CD4-positive, alpha-beta T cell (primary cell): ENCODE measurements at regions not wholly inside any gene's neighbourhood (a gene's known extent, or its start where the extent isn't known, plus 50 kb on each side); places are given as distances from the start of the nearest gene placed in this dataset.

Source experiments
- ATAC-seq: fragments of 200-7000 bp; cut with Tn5 transposase; one replicate; pipeline ENCODE4 v1.10.0; 2022; ENCODE audit warnings: mild to moderate bottlenecking; ENCODE audit not compliant: poor library complexity
- CTCF ChIA-PET: fragments of 350-600 bp; sonication (Branson Sonifier 250); formaldehyde crosslinking; loops from one replicate; lab custom pipeline; 2021; ENCODE audit warnings: antibody characterized with exemption, inconsistent platforms; lab: Charles Lee
- POLR2A ChIA-PET: fragments of 350-600 bp; sonication (Branson Sonifier 250); formaldehyde crosslinking; loops from one replicate; lab custom pipeline; 2021; ENCODE audit warnings: antibody characterized with exemption, inconsistent platforms; lab: Charles Lee
- DNase-seq, 14 experiments: peaks; one replicate each; pipeline ENCODE4 v3.0.0-alpha.2; 2013 to 2020; ENCODE audit warnings: mixed read lengths in 2 of 14
- H3K27ac ChIP-seq, 2 donors: one replicate each; pipeline versions ENCODE4 v1.5.1 to v1.7.0; 2013; ENCODE audit warnings: low read length in 2 of 2, low read depth in 1 of 2, mild to moderate bottlenecking in 1 of 2
- H3K27me3 ChIP-seq, 2 experiments: 1 replicate in 1 of 2; 2 replicates in 1 of 2; pipeline versions ENCODE4 v1.6.1 to v1.7.0; 2013; ENCODE audit warnings: low read length in 2 of 2, control low read depth in 1 of 2, mild to moderate bottlenecking in 1 of 2, moderate library complexity in 1 of 2; ENCODE audit not compliant: insufficient read depth in 2 of 2, control insufficient read depth in 1 of 2
- H3K36me3 ChIP-seq: one replicate; pipeline ENCODE4 v1.6.1; 2013; ENCODE audit warnings: low read length, control low read depth; ENCODE audit not compliant: insufficient read depth
- H3K4me1 ChIP-seq: one replicate; pipeline ENCODE4 v1.6.1; 2013; ENCODE audit warnings: low read length, control low read depth; ENCODE audit not compliant: insufficient read depth
- H3K4me3 ChIP-seq: one replicate; pipeline ENCODE4 v1.5.1; 2013; ENCODE audit warnings: mild to moderate bottlenecking, low read length, moderate library complexity
- H3K9me3 ChIP-seq, 2 experiments: 1 replicate in 1 of 2; 2 replicates in 1 of 2; pipeline versions ENCODE4 v1.6.1 to v1.7.0; 2013; ENCODE audit warnings: low read length in 2 of 2, mild to moderate bottlenecking in 2 of 2, control low read depth in 1 of 2, moderate library complexity in 1 of 2; ENCODE audit not compliant: control insufficient read depth in 1 of 2, insufficient read depth in 1 of 2
- H3K27ac Mint-ChIP-seq: one replicate; pipeline ENCODE4 v1.8.0; 2020; ENCODE audit warnings: mixed read lengths
- H3K27me3 Mint-ChIP-seq: one replicate; pipeline ENCODE4 v1.8.0; 2021; ENCODE audit warnings: mixed read lengths
- H3K36me3 Mint-ChIP-seq: one replicate; pipeline ENCODE4 v1.8.0; 2021; ENCODE audit warnings: low read depth, mixed read lengths
- H3K4me1 Mint-ChIP-seq: one replicate; pipeline ENCODE4 v1.8.0; 2021; ENCODE audit warnings: low read depth, mixed read lengths
- H3K4me3 Mint-ChIP-seq: one replicate; pipeline ENCODE4 v1.8.0; 2020; ENCODE audit warnings: mild to moderate bottlenecking, mixed read lengths
- H3K9me3 Mint-ChIP-seq: one replicate; pipeline ENCODE4 v1.8.0; 2020; ENCODE audit warnings: mixed read lengths
- CTCF ChIP-seq: fragments of 200-600 bp; IDR thresholded peaks from one replicate; pipeline ENCODE4 v1.8.0; 2022; ENCODE audit warnings: antibody characterized with exemption, mild to moderate bottlenecking
- intact Hi-C, 2 experiments: fragments of 100-400 bp; cut with DNase I in 1 of 2; cut with micrococcal nuclease in 1 of 2; formaldehyde crosslinking; loops; one replicate each; pipeline versions ENCODE4 v1.15.1 to v1.9.0; 2023 to 2025; cut with DNase I, micrococcal nuclease

DNA sequence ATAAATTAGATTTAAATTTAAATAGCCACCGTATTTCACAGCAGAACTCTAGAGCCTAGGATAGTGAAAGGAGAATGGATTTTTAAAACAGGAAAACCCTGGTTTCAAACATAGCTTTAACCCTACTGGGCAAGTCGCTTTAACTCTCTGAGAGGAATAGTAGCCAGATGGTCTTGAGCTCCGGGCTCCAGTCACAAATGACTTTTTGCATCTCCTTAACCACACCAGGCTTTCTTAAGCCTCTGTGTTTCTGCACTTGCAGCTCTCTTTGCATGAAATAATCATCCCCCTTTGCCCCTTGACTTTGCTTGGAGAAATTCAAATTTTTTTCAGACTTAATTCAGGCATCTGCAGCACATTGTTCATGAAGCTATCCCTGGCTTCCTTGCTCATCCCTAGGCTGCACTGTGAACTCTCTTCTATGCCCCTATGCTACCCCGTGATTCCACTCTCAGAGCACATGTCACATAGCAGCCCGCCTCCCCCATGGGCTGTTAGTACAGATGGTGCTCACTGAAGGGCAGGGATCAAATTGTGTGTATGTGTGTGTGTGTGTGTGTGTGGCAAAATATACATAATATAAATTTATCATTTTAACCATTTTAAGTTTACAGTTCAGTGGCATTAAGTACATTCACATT lies 68.8 kb upstream of the DAB1 start:
- H3K27me3 Mint-ChIP-seq: no peaks in the 10 kb centered on the region

GRCh38 chr1:57489358-57490036 lies 65.6 kb upstream of the DAB1 start:
- DNase-seq (no peak), ATAC-seq (no peak)
- Histone ChIP-seq H3K4me3 (no peak overlapping the region), H3K36me3 (no peaks in the 10 kb centered on the region), H3K9me3 (no peaks in the 10 kb centered on the region), H3K27me3 (no peaks in the 10 kb centered on the region), H3K27ac (no peak overlapping the region), H3K4me1 (no peaks in the 10 kb centered on the region)
- no peaks in the 10 kb centered on the region for H3K4me1 Mint-ChIP-seq
- ChIA-PET CTCF (no interaction called here), POLR2A (no interaction called here)
- intact Hi-C loops: no loop called here
- H3K27ac Mint-ChIP-seq: no peak overlapping the region
- TF ChIP-seq CTCF: no peak
- no peaks in the 10 kb centered on the region for H3K9me3 Mint-ChIP-seq
- no peak overlapping the region for H3K4me3 Mint-ChIP-seq
- no peaks in the 10 kb centered on the region for H3K27me3 Mint-ChIP-seq
- no peaks in the 10 kb centered on the region for H3K36me3 Mint-ChIP-seq

More for the DNA sequence above, 68.8 kb upstream of the DAB1 start:
- H3K27me3 ChIP-seq: no peaks in the 10 kb centered on the region
- Mint-ChIP-seq H3K4me3 (no peak overlapping the region), H3K27ac (no peak overlapping the region), H3K36me3 (no peaks in the 10 kb centered on the region), H3K9me3 (no peaks in the 10 kb centered on the region), H3K4me1 (no peaks in the 10 kb centered on the region)
- H3K4me1 ChIP-seq: no peaks in the 10 kb centered on the region
- no peak for DNase-seq
- intact Hi-C loops: no loop called here
- no peaks in the 10 kb centered on the region for H3K9me3 ChIP-seq
- ChIA-PET CTCF (no interaction called here), POLR2A (no interaction called here)
- H3K27ac ChIP-seq: no peak overlapping the region
- no peak for TF ChIP-seq CTCF
- H3K4me3 ChIP-seq: no peak overlapping the region
- H3K36me3 ChIP-seq: no peaks in the 10 kb centered on the region
- no peak for ATAC-seq

DNA sequence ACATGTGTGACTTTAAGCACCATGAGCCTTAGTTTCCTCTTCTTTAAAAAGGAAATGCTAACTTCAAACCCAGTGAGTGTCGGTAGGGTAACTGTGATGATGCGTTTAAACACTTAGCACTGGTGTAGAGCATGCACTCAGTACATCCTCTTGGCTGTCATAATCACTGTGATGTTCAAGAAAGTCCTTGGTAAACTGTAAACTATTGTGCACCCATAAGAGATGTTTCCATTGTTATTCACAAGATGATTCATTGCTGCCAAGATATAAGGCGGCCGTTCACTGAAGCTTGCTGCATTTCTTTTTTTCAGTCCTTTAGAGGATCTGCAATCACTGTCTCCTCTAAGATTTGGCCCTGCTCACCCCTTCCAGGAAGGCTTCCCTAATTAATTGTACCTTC lies 61.8 kb upstream of the DAB1 start:
- ChIA-PET CTCF (no interaction called here), POLR2A (no interaction called here)
- ATAC-seq (no peak), DNase-seq (no peak)
- TF ChIP-seq CTCF: no peak
- Histone ChIP-seq H3K36me3 (no peaks in the 10 kb centered on the region), H3K4me1 (no peaks in the 10 kb centered on the region), H3K4me3 (no peak overlapping the region), H3K27me3 (no peaks in the 10 kb centered on the region), H3K9me3 (no peaks in the 10 kb centered on the region), H3K27ac (no peak overlapping the region)
- Mint-ChIP-seq H3K4me1 (no peaks in the 10 kb centered on the region), H3K36me3 (no peaks in the 10 kb centered on the region), H3K9me3 (no peaks in the 10 kb centered on the region), H3K27me3 (no peaks in the 10 kb centered on the region), H3K27ac (no peak overlapping the region), H3K4me3 (no peak overlapping the region)
- intact Hi-C loops: no loop called here
